Esophagus muscularis mucosa (tissue), 4 donors: ENCODE measurements at regions not wholly inside any gene's neighbourhood (a gene's known extent, or its start where the extent isn't known, plus 50 kb on each side); places are given as distances from the start of the nearest gene placed in this dataset.

Experiments used
- DNase-seq: peaks from one replicate; pipeline ENCODE4 v3.0.0-alpha.2; 2017; ENCODE audit errors: extremely low spot score
- H3K27ac ChIP-seq, 4 donors: fragments of 200-600 bp; sonication (generic); replicated peaks in 1 of 4; 1 replicate in 3 of 4; 2 replicates in 1 of 4; pipeline ENCODE4 v1.5.1; 2016 to 2019; ENCODE audit warnings: mild to moderate bottlenecking in 1 of 4
- H3K27me3 ChIP-seq, 4 donors: fragments of 200-600 bp; sonication (generic); one replicate each; pipeline versions ENCODE4 v1.5.1 to v1.6.0; 2016 to 2019
- H3K36me3 ChIP-seq, 4 donors: fragments of 200-600 bp; sonication (generic); one replicate each; pipeline ENCODE4 v1.5.1; 2016 to 2019
- H3K4me1 ChIP-seq, 4 donors: fragments of 200-600 bp; sonication (generic); one replicate each; pipeline ENCODE4 v1.5.1; 2016 to 2019
- H3K4me3 ChIP-seq, 4 donors: fragments of 200-600 bp; sonication (generic); 1 replicate in 2 of 4; 2 replicates in 2 of 4; pipeline ENCODE4 v1.5.1; 2016 to 2019; ENCODE audit warnings: mild to moderate bottlenecking in 4 of 4, moderate library complexity in 1 of 4
- H3K9me3 ChIP-seq, 4 donors: fragments of 200-600 bp; sonication (generic); 1 replicate in 3 of 4; 2 replicates in 1 of 4; pipeline ENCODE4 v1.5.1; 2016 to 2019
- CTCF ChIP-seq, 3 experiments: fragments of 200-600 bp in 2 of 3; fragments of 450-650 bp in 1 of 3; sonication (generic) in 2 of 3; IDR thresholded peaks; one replicate each; pipeline ENCODE4 v1.5.1; 2017 to 2019; ENCODE audit warnings: antibody characterized with exemption in 3 of 3, mild to moderate bottlenecking in 2 of 3, moderate library complexity in 1 of 3
- EP300 ChIP-seq: sonication (generic); formaldehyde crosslinking; IDR thresholded peaks from one replicate; pipeline ENCODE4 v1.6.1; 2017; ENCODE audit warnings: antibody characterized with exemption
- POLR2A ChIP-seq: fragments of 450-650 bp; IDR thresholded peaks from one replicate; pipeline ENCODE4 v1.6.1; 2017; ENCODE audit warnings: antibody characterized with exemption, moderate library complexity, mild to moderate bottlenecking, low read depth
- POLR2AphosphoS5 ChIP-seq, 2 donors: sonication (generic); formaldehyde crosslinking; IDR thresholded peaks; one replicate each; pipeline ENCODE4 v1.6.1; 2017; ENCODE audit warnings: antibody characterized with exemption in 2 of 2
- WGBS: methylation state at CpG from one replicate; pipeline ENCODE4 v1.1.5; 2018; 5-methylcytosine and 5-hydroxymethylcytosine counted together
- intact Hi-C: fragments of 100-400 bp; cut with DNase I; formaldehyde crosslinking; loops from one replicate; pipeline ENCODE4 v1.15.1; 2023

GRCh38 chr18:61676773-61677434 lies 215.9 kb downstream of the RNF152 start:
- TF ChIP-seq POLR2AphosphoS5 (IDR thresholded peaks at IDR 0.05) (no peak), EP300 (no peak), POLR2A (no peak), CTCF (IDR thresholded peaks at IDR 0.05) (no peak)
- WGBS: 54% methylated on average over 2 of the region's 2 CpGs
- Histone ChIP-seq H3K27me3 (no peaks in the 10 kb centered on the region), H3K36me3 (no peaks in the 10 kb centered on the region), H3K27ac (no peak overlapping the region), H3K4me3 (no peak overlapping the region), H3K9me3 (peaks cover 0 to 20% (median 12%) of the 10 kb centered on the region in 4 donors), H3K4me1 (no peaks in the 10 kb centered on the region)
- DNase-seq: no peak
- intact Hi-C loops: no loop called here

GRCh38 chr18:61669320-61669719 lies 223.5 kb downstream of the RNF152 start:
- intact Hi-C loops: no loop called here
- H3K27me3 ChIP-seq: no peaks in the 10 kb centered on the region
- 60% methylated on average over 1 of the region's 1 CpG for WGBS
- no peak overlapping the region for H3K27ac ChIP-seq
- H3K9me3 ChIP-seq: no peaks in the 10 kb centered on the region
- H3K4me1 ChIP-seq: no peaks in the 10 kb centered on the region
- no peaks in the 10 kb centered on the region for H3K36me3 ChIP-seq
- no peak overlapping the region for H3K4me3 ChIP-seq
- no peak for DNase-seq
- TF ChIP-seq POLR2A (no peak), CTCF (IDR thresholded peaks at IDR 0.05) (no peak), EP300 (no peak), POLR2AphosphoS5 (IDR thresholded peaks at IDR 0.05) (no peak)

- intact Hi-C loops: no loop called here
- H3K4me1 ChIP-seq: no peaks in the 10 kb centered on the region
- H3K27ac ChIP-seq: no peak overlapping the region
- WGBS: 91% methylated on average over 2 of the region's 2 CpGs
- no peak for TF ChIP-seq POLR2AphosphoS5 (IDR thresholded peaks at IDR 0.05)
- no peak for TF ChIP-seq CTCF (IDR thresholded peaks at IDR 0.05)
- TF ChIP-seq EP300: no peak
- no peak for TF ChIP-seq POLR2A
- no peak overlapping the region for H3K4me3 ChIP-seq
- no peaks in the 10 kb centered on the region for H3K9me3 ChIP-seq
- no peaks in the 10 kb centered on the region for H3K36me3 ChIP-seq
- no peaks in the 10 kb centered on the region for H3K27me3 ChIP-seq
- no peak for DNase-seq
These were observed 225.8 kb downstream of the RNF152 start for GRCh38 chr18:61666876-61667590.

- H3K27ac ChIP-seq: no peak overlapping the region
- WGBS: 89% methylated on average over 5 of the region's 6 CpGs
- no peak for DNase-seq
- no peaks in the 10 kb centered on the region for H3K27me3 ChIP-seq
- intact Hi-C loops: no loop called here
- H3K9me3 ChIP-seq: no peaks in the 10 kb centered on the region
- no peak overlapping the region for H3K4me3 ChIP-seq
- no peaks in the 10 kb centered on the region for H3K36me3 ChIP-seq
- no peak for TF ChIP-seq CTCF (IDR thresholded peaks at IDR 0.05)
- H3K4me1 ChIP-seq: no peaks in the 10 kb centered on the region
These were observed 228.3 kb downstream of the RNF152 start for GRCh38 chr18:61664419-61665084.
